Karpas-422 (cell line): ENCODE measurements at regions not wholly inside any gene's neighbourhood (a gene's known extent, or its start where the extent isn't known, plus 50 kb on each side); places are given as distances from the start of the nearest gene placed in this dataset.

Source experiments
- DNase-seq: peaks from one replicate; pipeline ENCODE4 v3.0.0-alpha.2; 2015
- H2AFZ ChIP-seq: fragments of 200-600 bp; sonication (generic); 2 replicates; pipeline ENCODE4 v1.6.1; 2014; ENCODE audit warnings: antibody characterized with exemption, low read length, mixed read lengths
- H3K27ac ChIP-seq: fragments of 200-600 bp; sonication (generic); 2 replicates; pipeline ENCODE4 v1.5.1; 2014; ENCODE audit warnings: mild to moderate bottlenecking, low read length, moderate library complexity
- H3K27me3 ChIP-seq: fragments of 200-600 bp; sonication (generic); 2 replicates; pipeline ENCODE4 v1.6.1; 2014; ENCODE audit warnings: low read length, mixed read lengths
- H3K36me3 ChIP-seq: fragments of 200-600 bp; sonication (generic); 2 replicates; pipeline ENCODE4 v1.6.1; 2014; ENCODE audit warnings: low read length, mixed read lengths; ENCODE audit not compliant: insufficient read depth
- H3K4me1 ChIP-seq: fragments of 200-600 bp; sonication (generic); 2 replicates; pipeline ENCODE4 v1.6.1; 2014; ENCODE audit warnings: mild to moderate bottlenecking, low read length, mixed read lengths
- H3K4me2 ChIP-seq: fragments of 200-600 bp; sonication (generic); 2 replicates; pipeline ENCODE4 v1.6.1; 2014; ENCODE audit warnings: low read length, low read depth, mild to moderate bottlenecking; ENCODE audit not compliant: poor library complexity, severe bottlenecking
- H3K4me3 ChIP-seq: fragments of 200-600 bp; sonication (generic); 2 replicates; pipeline ENCODE4 v1.5.1; 2014; ENCODE audit warnings: mild to moderate bottlenecking, antibody characterized with exemption, low read length, mixed read lengths
- H3K79me2 ChIP-seq: fragments of 200-600 bp; sonication (generic); 2 replicates; pipeline ENCODE4 v1.6.1; 2014; ENCODE audit warnings: mild to moderate bottlenecking, low read length, mixed read lengths
- H3K9ac ChIP-seq: fragments of 200-600 bp; sonication (generic); 2 replicates; pipeline ENCODE4 v1.6.0; 2014; ENCODE audit warnings: low read length
- H3K9me2 ChIP-seq: fragments of 200-600 bp; sonication (generic), shearing (Covaris generic); replicated peaks from 2 replicates; pipeline ENCODE4 v1.6.0; 2014; ENCODE audit warnings: mild to moderate bottlenecking, low read length, moderate library complexity; ENCODE audit not compliant: insufficient read depth
- H3K9me3 ChIP-seq: fragments of 300-700, 200-600 bp; sonication (generic); 2 replicates; pipeline ENCODE4 v1.6.1; 2014; ENCODE audit warnings: low read length, mixed read lengths
- H4K20me1 ChIP-seq: fragments of 200-600 bp; sonication (generic); 2 replicates; pipeline ENCODE4 v1.6.1; 2014; ENCODE audit warnings: mild to moderate bottlenecking, antibody characterized with exemption, low read length, low read depth; ENCODE audit not compliant: insufficient read depth

DNA sequence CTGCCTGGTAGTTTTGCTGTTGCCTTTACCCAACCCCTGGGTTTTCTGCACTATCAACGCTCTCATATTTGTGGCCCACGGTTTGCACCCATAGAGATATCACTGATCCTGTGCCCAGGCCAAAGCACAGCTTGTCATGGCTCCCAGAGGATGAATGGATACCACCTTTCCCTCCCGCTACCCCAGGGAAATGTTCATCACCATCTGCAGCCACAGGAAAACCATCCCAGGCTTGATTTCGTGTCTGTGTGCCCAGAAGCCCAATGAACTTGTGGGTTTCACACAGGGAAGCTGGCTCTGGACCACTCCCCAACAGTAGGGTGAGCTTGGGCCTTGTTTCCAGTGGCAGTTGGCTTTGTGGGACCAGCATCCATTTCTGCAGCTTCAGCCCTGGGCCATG is 143.1 kb upstream of the GDF10 start:
- Histone ChIP-seq H3K4me2 (no peak overlapping the region), H3K27me3 (no peaks in the 10 kb centered on the region), H3K4me1 (no peaks in the 10 kb centered on the region), H3K9me3 (no peaks in the 10 kb centered on the region), H3K9ac (no peak overlapping the region), H3K36me3 (no peaks in the 10 kb centered on the region), H3K79me2 (no peaks in the 10 kb centered on the region), H3K4me3 (no peak overlapping the region), H3K9me2 (no peaks in the 10 kb centered on the region), H4K20me1 (no peaks in the 10 kb centered on the region), H3K27ac (no peak overlapping the region), H2AFZ (no peak overlapping the region)
- DNase-seq: no peak

DNA sequence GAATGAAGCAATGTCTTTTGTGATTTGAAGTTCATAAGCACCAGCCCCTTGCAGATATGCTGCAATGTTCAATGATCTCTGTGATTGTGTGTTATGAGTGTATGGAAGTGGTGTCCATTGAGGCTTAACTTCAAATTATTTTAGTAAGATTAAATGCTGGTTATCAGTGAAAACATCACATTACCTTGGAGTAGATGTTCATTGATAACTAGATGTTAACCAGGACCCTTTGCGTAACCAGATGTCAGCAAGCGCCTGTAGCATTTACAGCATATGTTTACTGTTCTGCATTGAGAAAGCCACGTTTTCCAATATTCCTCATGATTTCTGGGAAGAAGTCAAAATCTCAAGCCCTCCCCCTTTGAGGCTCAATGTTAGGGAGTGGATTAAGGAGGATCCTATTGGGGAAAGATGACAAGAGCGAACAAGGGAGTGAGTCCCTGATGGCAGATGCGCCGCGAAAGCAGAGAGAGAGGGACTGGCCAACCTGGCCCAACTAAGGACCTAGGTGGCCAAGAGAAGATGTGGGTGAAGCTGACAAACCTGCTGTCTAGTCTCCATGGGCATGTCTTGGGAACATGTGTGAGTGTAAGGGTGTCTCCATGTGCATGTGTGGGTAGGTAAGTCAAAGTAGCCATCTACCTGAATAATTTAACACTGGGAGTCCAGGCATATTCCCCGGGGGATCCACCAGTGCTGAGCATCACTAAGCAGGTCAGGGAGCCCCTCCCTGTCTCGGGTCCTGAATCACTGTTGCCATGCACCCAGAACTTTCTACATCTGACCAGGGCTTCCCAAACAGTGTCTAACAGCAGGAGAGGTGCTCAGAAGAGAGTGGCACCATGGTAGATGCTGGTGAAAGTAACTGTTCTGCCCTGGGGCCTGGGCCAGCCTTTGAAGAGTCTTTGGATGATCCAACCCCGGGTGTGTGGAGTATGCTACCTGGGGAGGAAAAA is 141.6 kb upstream of the GDF10 start:
- H3K79me2 ChIP-seq: no peaks in the 10 kb centered on the region
- DNase-seq: no peak
- no peaks in the 10 kb centered on the region for H3K4me1 ChIP-seq

DNA sequence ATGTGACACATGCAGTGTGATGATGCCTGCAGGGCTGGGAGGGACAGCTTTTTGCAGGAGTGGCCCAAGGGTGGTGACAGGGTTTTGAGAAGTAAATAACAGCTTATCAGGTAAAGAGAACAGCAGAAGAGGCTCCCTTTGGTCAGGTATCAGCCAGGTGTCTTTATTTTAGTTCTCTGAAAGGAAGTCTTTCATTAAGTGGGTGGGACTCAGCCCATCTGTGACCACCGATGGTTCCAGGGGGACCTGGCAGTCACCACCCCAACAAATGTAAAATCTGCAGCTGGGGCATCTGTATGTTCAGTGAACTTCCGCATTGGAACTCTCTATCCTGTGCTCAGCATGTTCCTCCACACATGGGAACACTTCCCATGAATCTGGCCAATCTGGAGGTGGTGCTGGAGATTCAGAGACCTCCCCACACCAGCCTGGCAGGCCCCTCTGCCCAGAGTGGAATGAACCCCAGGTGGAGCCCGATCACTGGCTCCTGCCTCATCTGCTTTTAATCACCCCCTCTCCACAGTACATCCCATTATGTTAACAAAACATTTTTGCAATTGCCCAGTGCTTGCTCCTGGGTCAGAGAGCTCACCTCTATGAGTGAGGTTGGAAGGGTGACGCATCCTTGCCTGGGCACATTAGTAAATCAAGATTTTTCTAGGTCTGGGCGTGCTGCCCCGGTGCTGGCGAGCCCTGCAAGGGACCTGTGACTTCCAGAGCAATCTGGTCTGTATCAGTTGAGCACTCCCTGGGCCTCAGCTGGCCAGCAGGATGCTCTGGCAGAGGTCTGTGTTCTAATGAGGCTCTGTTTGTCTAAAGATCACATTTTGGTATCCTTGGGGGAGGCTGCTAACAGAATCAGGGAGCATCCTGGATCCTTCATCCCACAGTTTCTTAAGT is 140.4 kb upstream of the GDF10 start:
- H3K9me2 ChIP-seq: no peaks in the 10 kb centered on the region
- no peaks in the 10 kb centered on the region for H3K79me2 ChIP-seq
- H3K4me2 ChIP-seq: no peak overlapping the region
- H3K4me1 ChIP-seq: no peaks in the 10 kb centered on the region
- no peak overlapping the region for H3K4me3 ChIP-seq
- H3K9ac ChIP-seq: no peak overlapping the region
- H3K27ac ChIP-seq: no peak overlapping the region
- H3K27me3 ChIP-seq: no peaks in the 10 kb centered on the region
- no peak overlapping the region for H2AFZ ChIP-seq
- DNase-seq: no peak
- no peaks in the 10 kb centered on the region for H4K20me1 ChIP-seq
- H3K9me3 ChIP-seq: no peaks in the 10 kb centered on the region
- no peaks in the 10 kb centered on the region for H3K36me3 ChIP-seq

More for the DNA sequence above, 141.6 kb upstream of the GDF10 start:
- H3K9me2 ChIP-seq: no peaks in the 10 kb centered on the region
- no peak overlapping the region for H3K4me3 ChIP-seq
- no peaks in the 10 kb centered on the region for H4K20me1 ChIP-seq
- no peaks in the 10 kb centered on the region for H3K27me3 ChIP-seq
- no peak overlapping the region for H3K27ac ChIP-seq
- no peak overlapping the region for H3K4me2 ChIP-seq
- H3K9ac ChIP-seq: no peak overlapping the region
- no peaks in the 10 kb centered on the region for H3K36me3 ChIP-seq
- H2AFZ ChIP-seq: no peak overlapping the region
- H3K9me3 ChIP-seq: no peaks in the 10 kb centered on the region

DNA sequence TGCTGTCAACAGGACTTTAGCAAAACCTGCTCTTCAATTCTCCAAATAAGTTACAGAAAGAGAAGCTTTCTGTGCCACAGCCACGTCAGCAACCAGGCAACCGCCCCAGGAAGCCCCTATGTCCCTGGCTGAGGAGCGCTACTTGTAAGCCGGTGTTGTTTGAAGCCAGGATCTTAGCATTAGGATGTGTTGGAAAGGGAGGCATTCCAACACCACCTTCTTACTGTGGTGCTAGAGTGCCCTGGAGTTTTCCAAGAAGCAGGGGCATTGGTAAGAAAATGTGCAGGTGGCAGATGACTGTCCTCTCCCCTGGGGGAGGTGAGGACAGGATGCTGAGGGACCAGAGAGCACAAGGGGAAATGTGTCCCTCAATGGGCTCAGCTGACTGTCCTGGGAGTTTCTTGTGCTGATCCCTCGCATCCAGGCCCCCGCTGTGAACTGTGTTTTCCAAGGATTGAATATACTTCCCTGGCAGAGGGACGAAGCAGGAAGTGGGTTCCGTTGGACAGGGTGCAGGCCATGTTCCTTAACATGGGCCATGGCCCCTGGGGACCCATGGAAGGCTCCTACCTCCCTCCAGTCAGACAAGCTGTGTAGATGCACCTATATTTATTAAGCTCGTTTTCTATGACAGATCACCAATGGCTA is 139.6 kb upstream of the GDF10 start:
- Histone ChIP-seq H3K9ac (no peak overlapping the region), H3K4me1 (no peaks in the 10 kb centered on the region), H3K9me3 (no peaks in the 10 kb centered on the region), H3K4me3 (no peak overlapping the region), H3K79me2 (no peaks in the 10 kb centered on the region), H4K20me1 (no peaks in the 10 kb centered on the region), H2AFZ (no peak overlapping the region), H3K9me2 (no peaks in the 10 kb centered on the region), H3K36me3 (no peaks in the 10 kb centered on the region), H3K27me3 (no peaks in the 10 kb centered on the region), H3K4me2 (no peak overlapping the region), H3K27ac (no peak overlapping the region)
- DNase-seq: no peak

DNA sequence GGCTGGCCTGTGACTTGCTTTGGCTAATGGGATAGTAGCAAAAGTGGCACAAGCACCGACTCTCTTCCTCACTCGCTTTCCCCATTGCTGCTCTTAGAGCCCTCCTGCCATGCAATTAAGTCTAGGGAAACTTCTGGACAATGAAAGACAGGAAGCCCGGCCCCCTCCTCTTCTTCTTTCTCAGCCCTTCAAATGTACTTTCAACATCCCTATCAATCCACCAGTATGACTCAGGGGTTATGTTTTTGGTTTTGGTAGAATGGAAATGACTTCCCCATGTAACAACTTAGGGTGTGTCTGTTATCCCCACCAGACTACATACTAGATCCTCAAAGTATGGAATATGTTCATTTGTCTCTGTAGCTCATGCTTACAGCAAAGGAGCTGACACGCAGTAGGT is 139.0 kb upstream of the GDF10 start:
- no peak overlapping the region for H3K4me3 ChIP-seq
- H3K9me3 ChIP-seq: no peaks in the 10 kb centered on the region
- H4K20me1 ChIP-seq: no peaks in the 10 kb centered on the region
- DNase-seq: no peak
- H3K79me2 ChIP-seq: no peaks in the 10 kb centered on the region
- H3K9ac ChIP-seq: no peak overlapping the region
- no peak overlapping the region for H3K27ac ChIP-seq
- no peaks in the 10 kb centered on the region for H3K9me2 ChIP-seq
- no peak overlapping the region for H2AFZ ChIP-seq
- H3K27me3 ChIP-seq: no peaks in the 10 kb centered on the region
- H3K4me1 ChIP-seq: no peaks in the 10 kb centered on the region
- no peaks in the 10 kb centered on the region for H3K36me3 ChIP-seq
- H3K4me2 ChIP-seq: no peak overlapping the region

DNA sequence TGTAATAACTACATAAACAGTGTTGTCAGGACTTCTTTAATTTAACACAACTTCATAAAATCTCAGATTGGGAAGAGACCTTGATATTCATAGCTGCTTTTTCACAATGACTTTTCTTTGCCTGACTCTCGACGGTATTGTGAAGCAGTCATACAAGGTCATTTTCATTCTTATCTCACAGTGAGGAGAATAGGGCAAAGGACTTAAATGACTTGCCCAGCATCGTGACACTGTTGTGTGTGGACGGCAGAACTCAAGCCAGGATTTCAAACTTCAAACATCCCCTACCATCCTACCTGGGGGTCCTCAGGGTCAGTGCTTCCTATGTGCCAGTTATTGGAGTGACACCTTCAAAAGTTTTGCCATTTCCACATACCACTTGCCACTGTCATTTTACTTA is 138.5 kb upstream of the GDF10 start:
- Histone ChIP-seq H3K27me3 (no peaks in the 10 kb centered on the region), H4K20me1 (no peaks in the 10 kb centered on the region), H3K36me3 (no peaks in the 10 kb centered on the region), H3K4me1 (no peaks in the 10 kb centered on the region), H3K4me3 (no peak overlapping the region), H2AFZ (no peak overlapping the region), H3K4me2 (no peak overlapping the region), H3K27ac (no peak overlapping the region), H3K79me2 (no peaks in the 10 kb centered on the region), H3K9me2 (no peaks in the 10 kb centered on the region), H3K9me3 (no peaks in the 10 kb centered on the region), H3K9ac (no peak overlapping the region)
- no peak for DNase-seq

DNA sequence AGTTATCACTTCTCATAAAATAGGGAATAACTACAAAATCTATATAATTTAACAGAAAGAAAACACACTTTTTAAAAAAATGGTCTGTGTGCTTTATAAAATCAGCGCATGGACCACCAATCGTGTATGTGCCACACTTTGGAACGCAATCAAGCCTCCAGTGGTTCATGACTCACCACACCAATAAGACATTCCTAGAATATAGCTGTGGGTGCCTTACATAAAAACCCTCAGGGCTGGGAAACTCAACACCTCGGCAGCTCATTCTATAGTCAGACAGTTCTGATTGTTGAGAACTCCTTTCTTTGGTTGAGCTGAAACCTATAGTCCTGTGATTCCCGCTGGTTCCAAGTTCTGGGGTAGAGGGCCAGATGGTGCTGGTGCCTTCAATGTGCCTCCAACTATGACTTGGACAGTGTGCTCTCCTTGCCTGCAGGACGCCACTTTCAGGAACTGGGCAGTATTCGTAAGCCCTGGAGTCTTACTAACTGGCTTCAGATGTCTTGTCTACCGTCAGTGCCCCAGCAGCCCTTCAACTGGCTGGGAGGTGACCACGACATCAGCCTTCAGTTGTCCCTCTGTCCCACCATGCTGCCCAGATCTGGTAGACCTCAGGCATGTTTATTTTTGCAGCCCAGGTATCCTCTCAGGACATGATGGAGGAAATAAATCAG is 135.7 kb upstream of the GDF10 start:
- no peak for DNase-seq
- H3K4me2 ChIP-seq: no peak overlapping the region
- no peak overlapping the region for H3K27ac ChIP-seq
- H4K20me1 ChIP-seq: no peaks in the 10 kb centered on the region
- no peaks in the 10 kb centered on the region for H3K4me1 ChIP-seq
- H3K79me2 ChIP-seq: no peaks in the 10 kb centered on the region
- no peaks in the 10 kb centered on the region for H3K9me3 ChIP-seq
- H3K36me3 ChIP-seq: no peaks in the 10 kb centered on the region
- H3K9ac ChIP-seq: no peak overlapping the region
- no peak overlapping the region for H3K4me3 ChIP-seq
- no peak overlapping the region for H2AFZ ChIP-seq
- no peaks in the 10 kb centered on the region for H3K9me2 ChIP-seq
- H3K27me3 ChIP-seq: no peaks in the 10 kb centered on the region
